ENCODE measurements at regions not wholly inside any gene's neighbourhood (a gene's known extent, or its start where the extent isn't known, plus 50 kb on each side); places are given as distances from the start of the nearest gene placed in this dataset.

- TF ChIP-seq POLR2A (IDR thresholded peaks at IDR 0.05; ENCODE audit: low read depth) (no peak), CTCF (IDR thresholded peaks at IDR 0.05) (no peak)
These were observed 360.3 kb upstream of the TNRC6C start for GRCh38 chr17:77598241-77598620.
